Tibial nerve (tissue), 4 donors: ENCODE measurements at regions not wholly inside any gene's neighbourhood (a gene's known extent, or its start where the extent isn't known, plus 50 kb on each side); places are given as distances from the start of the nearest gene placed in this dataset.

Experiments used
- DNase-seq, 2 donors: peaks; one replicate each; pipeline ENCODE4 v3.0.0-alpha.2; 2019; ENCODE audit warnings: low spot score in 2 of 2
- H3K27ac ChIP-seq, 4 donors: fragments of 200-600 bp; sonication (generic) in 3 of 4; one replicate each; pipeline ENCODE4 v1.5.1; 2017 to 2019; ENCODE audit warnings: mild to moderate bottlenecking in 1 of 4
- H3K27me3 ChIP-seq, 2 donors: fragments of 200-600 bp; sonication (generic) in 1 of 2; one replicate each; pipeline versions ENCODE4 v1.5.1 to v1.6.0; 2017 to 2019
- H3K36me3 ChIP-seq, 3 donors: fragments of 200-600 bp; sonication (generic); one replicate each; pipeline ENCODE4 v1.5.1; 2018 to 2019
- H3K4me1 ChIP-seq, 4 donors: fragments of 200-600 bp; sonication (generic) in 3 of 4; one replicate each; pipeline ENCODE4 v1.5.1; 2017 to 2019
- H3K4me3 ChIP-seq, 4 donors: fragments of 200-600 bp; sonication (generic) in 3 of 4; one replicate each; pipeline ENCODE4 v1.5.1; 2017 to 2019; ENCODE audit warnings: mild to moderate bottlenecking in 1 of 4, moderate library complexity in 1 of 4
- H3K9me3 ChIP-seq, 4 donors: fragments of 200-600 bp; sonication (generic) in 3 of 4; one replicate each; pipeline ENCODE4 v1.5.1; 2017 to 2019
- EP300 ChIP-seq, 2 donors: sonication (generic); formaldehyde crosslinking; IDR thresholded peaks; one replicate each; pipeline ENCODE4 v1.6.1; 2017; ENCODE audit warnings: antibody characterized with exemption in 2 of 2, mild to moderate bottlenecking in 1 of 2
- POLR2A ChIP-seq, 2 donors: fragments of 450-650 bp; IDR thresholded peaks; one replicate each; pipeline ENCODE4 v1.6.1; 2017; ENCODE audit warnings: antibody characterized with exemption in 2 of 2, mild to moderate bottlenecking in 2 of 2, moderate library complexity in 2 of 2
- WGBS, 2 donors: methylation state at CpG; one replicate each; pipeline ENCODE4 v1.1.5; 2018; 5-methylcytosine and 5-hydroxymethylcytosine counted together
- TF ChIP-seq, protein P1 (sequence below), 5 experiments: fragments of 200-600 bp in 3 of 5; fragments of 450-650 bp in 2 of 5; sonication (generic) in 3 of 5; IDR thresholded peaks; one replicate each; pipeline ENCODE4 v1.5.1; 2016 to 2019; ENCODE audit warnings: antibody characterized with exemption in 5 of 5, mild to moderate bottlenecking in 3 of 5, moderate library complexity in 2 of 5

DNA sequence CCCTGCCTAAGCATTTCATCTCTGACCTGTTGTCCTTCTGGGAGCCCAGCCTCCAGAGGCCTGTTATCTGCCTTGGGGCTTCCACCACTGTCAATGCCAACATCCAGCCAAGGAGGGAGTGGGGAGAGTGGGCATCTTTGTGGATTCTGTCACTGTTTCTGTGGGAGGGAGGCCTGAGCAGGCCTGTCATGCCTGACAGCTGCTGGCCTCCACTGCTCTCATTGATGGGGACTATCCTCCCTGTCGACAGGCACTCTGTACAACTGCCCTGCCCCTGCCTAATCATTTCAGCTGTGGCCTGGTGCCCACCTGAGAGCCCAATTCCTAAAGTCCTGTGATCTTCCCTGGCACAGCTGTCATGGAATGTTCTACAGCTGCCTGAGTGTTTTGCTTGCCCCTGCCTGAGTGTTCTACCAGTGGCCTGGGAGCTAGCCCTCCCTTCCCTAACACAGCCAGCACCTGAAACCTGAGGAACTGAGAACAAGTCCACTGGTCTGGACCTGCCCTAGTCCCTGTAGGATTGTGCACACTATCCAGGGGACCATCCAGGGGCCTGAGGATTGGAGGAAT, 145.3 kb downstream of the FAM83B start:
- Histone ChIP-seq H3K27ac (no peak overlapping the region), H3K4me3 (no peak overlapping the region), H3K4me1 (no peaks in the 10 kb centered on the region), H3K36me3 (no peaks in the 10 kb centered on the region), H3K9me3 (peaks cover 0 to 17% (median under 1%) of the 10 kb centered on the region in 4 donors), H3K27me3 (no peaks in the 10 kb centered on the region)
- TF ChIP-seq, protein P1, sequence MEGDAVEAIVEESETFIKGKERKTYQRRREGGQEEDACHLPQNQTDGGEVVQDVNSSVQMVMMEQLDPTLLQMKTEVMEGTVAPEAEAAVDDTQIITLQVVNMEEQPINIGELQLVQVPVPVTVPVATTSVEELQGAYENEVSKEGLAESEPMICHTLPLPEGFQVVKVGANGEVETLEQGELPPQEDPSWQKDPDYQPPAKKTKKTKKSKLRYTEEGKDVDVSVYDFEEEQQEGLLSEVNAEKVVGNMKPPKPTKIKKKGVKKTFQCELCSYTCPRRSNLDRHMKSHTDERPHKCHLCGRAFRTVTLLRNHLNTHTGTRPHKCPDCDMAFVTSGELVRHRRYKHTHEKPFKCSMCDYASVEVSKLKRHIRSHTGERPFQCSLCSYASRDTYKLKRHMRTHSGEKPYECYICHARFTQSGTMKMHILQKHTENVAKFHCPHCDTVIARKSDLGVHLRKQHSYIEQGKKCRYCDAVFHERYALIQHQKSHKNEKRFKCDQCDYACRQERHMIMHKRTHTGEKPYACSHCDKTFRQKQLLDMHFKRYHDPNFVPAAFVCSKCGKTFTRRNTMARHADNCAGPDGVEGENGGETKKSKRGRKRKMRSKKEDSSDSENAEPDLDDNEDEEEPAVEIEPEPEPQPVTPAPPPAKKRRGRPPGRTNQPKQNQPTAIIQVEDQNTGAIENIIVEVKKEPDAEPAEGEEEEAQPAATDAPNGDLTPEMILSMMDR (IDR thresholded peaks at IDR 0.05): no peak
- no peak for TF ChIP-seq EP300 (IDR thresholded peaks at IDR 0.05)
- no peak for TF ChIP-seq POLR2A (IDR thresholded peaks at IDR 0.05)
- WGBS, 2 donors: 22 to 75% methylated on average over 1 of the region's 1 CpG
- DNase-seq: no peak

DNA sequence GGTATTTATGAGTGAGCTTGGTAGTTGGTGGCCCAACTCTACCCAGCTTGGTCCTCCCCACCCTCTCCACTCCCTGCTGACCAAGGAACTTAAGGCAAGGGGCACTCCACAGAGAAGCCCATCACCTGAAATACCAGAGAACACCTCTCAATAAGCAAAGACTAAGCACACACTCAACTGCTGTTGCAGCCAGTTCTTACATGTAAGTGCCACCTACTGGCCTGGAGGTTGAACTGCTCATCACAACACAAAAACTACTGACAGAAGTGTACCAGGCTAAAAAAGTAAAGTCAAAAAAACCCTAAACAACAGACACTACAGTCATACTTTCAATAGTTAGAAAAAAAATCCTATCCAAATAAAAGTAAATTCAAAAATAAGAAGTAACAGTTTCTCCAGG, 146.2 kb downstream of the FAM83B start:
- no peaks in the 10 kb centered on the region for H3K36me3 ChIP-seq
- DNase-seq: no peak
- no peaks in the 10 kb centered on the region for H3K27me3 ChIP-seq
- H3K9me3 ChIP-seq: peaks cover 0 to 17% (median 0%) of the 10 kb centered on the region in 4 donors
- TF ChIP-seq POLR2A (IDR thresholded peaks at IDR 0.05) (no peak), EP300 (IDR thresholded peaks at IDR 0.05) (no peak)
- TF ChIP-seq, protein P1 (IDR thresholded peaks at IDR 0.05): peak in 1 of 5 experiments; percentile 7
- H3K27ac ChIP-seq: no peak overlapping the region
- no peak overlapping the region for H3K4me3 ChIP-seq
- no peaks in the 10 kb centered on the region for H3K4me1 ChIP-seq

DNA sequence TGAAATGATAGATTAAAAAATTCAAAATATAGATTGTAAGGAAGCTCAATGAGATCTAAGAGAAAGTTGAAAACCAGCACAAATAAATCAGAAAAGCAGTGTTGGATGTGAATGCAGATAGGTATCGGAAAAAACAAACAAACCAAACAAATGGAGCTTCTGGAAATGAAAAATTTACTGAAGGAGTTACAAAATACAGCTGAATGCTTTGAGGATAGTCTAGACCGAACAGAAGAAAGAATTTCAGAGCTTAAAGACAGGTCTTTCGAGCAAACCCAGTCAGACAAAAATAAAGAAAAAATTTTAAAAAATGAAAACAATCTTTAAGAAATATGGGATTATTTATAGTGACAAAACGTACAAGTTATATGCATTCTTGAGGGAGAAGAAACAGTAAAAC, 146.7 kb downstream of the FAM83B start:
- Histone ChIP-seq H3K4me3 (no peak overlapping the region), H3K27me3 (no peaks in the 10 kb centered on the region), H3K27ac (no peak overlapping the region), H3K4me1 (no peaks in the 10 kb centered on the region), H3K9me3 (peaks cover 0 to 17% (median 0%) of the 10 kb centered on the region in 4 donors), H3K36me3 (no peaks in the 10 kb centered on the region)
- WGBS, 2 donors: 69 to 87% methylated on average over 4 of the region's 4 CpGs
- no peak for DNase-seq
- TF ChIP-seq EP300 (IDR thresholded peaks at IDR 0.05): no peak
- TF ChIP-seq POLR2A (IDR thresholded peaks at IDR 0.05): no peak
- TF ChIP-seq, protein P1 (IDR thresholded peaks at IDR 0.05): no peak

- no peak for DNase-seq
- TF ChIP-seq, protein P1 (IDR thresholded peaks at IDR 0.05): no peak
- no peak for TF ChIP-seq POLR2A (IDR thresholded peaks at IDR 0.05)
- no peak for TF ChIP-seq EP300 (IDR thresholded peaks at IDR 0.05)
- Histone ChIP-seq H3K27ac (no peak overlapping the region), H3K4me3 (no peak overlapping the region), H3K36me3 (no peaks in the 10 kb centered on the region), H3K9me3 (peaks cover 0 to 17% (median 0%) of the 10 kb centered on the region in 4 donors), H3K27me3 (no peaks in the 10 kb centered on the region), H3K4me1 (no peaks in the 10 kb centered on the region)
- 74 to 86% methylated on average over 2 of the region's 2 CpGs for WGBS, 2 donors
These were observed 147.4 kb downstream of the FAM83B start for GRCh38 chr6:54993948-54994347.

DNA sequence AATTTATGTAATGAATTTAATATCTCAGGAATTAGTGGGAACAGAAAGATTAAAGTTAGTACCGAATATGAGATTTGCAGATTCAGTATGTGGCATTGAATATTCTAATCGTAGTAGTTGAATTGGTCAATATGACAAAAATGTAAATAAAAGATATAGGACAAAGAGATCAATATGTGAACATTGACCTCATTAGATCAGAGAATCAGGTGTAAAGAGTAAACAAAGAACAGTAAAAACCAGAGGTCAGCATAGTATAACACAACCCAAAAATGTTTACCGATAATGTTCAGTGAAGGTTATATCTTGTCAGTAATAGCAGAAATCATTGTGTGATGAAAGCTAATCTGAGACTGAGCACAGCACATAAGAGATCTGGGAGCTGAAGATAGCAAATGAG, 152.0 kb downstream of the FAM83B start:
- Histone ChIP-seq H3K4me3 (no peak overlapping the region), H3K4me1 (no peaks in the 10 kb centered on the region), H3K9me3 (peaks cover 0 to 3% (median 0%) of the 10 kb centered on the region in 4 donors), H3K27ac (no peak overlapping the region), H3K36me3 (no peaks in the 10 kb centered on the region), H3K27me3 (no peaks in the 10 kb centered on the region)
- DNase-seq: no peak
- WGBS, 2 donors: 77 to 86% methylated on average over 3 of the region's 3 CpGs
- TF ChIP-seq EP300 (IDR thresholded peaks at IDR 0.05) (no peak), POLR2A (IDR thresholded peaks at IDR 0.05) (no peak)
- TF ChIP-seq, protein P1 (IDR thresholded peaks at IDR 0.05): no peak
